GM21786 (cell line): ENCODE measurements at regions not wholly inside any gene's neighbourhood (a gene's known extent, or its start where the extent isn't known, plus 50 kb on each side); places are given as distances from the start of the nearest gene placed in this dataset.

Experiments used
- ATAC-seq: cut with Tn5 transposase; IDR thresholded peaks from one replicate; pipeline ENCODE4 v1.9.1; 2021; ENCODE audit not compliant: unreplicated experiment

DNA sequence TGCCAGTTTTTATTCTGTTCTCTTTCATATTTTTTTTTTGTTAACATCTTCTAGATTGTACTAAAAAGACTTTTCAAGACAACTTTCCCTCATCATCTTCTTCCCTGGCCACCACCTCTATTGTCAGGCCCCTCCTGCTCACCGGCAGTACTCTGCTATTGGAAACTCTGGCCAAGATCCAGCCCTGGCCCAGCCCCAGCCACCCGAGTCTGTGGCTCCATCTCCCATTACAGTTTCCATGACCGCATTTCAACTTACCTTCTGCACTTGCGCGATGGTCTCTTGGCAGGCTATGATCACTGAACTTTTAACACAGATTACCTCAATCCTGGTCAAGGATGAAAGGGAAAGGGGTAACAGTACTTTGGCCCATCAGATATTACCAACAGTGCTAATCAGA is 137.7 kb upstream of the POM121L12 start:
- no peak for ATAC-seq

DNA sequence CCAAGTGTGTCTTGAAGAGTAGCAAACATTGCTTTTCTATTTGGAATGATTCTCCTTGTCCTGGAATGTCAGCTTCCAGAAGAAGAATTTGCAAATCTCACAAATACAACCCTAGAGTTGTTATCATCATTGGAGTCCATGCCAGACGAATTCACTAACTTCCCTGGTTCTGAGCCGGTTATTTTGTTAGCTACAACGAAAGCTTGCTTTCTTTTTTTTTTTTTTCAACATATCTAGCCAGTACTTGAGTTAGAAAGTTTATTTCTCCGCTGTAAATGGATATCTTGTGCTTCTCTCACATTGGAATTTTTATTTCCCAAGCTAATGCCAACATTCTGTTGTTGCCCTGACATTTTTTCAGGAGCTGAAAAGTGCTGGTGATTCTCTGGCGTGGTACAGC is 138.1 kb upstream of the POM121L12 start:
- no peak for ATAC-seq

DNA sequence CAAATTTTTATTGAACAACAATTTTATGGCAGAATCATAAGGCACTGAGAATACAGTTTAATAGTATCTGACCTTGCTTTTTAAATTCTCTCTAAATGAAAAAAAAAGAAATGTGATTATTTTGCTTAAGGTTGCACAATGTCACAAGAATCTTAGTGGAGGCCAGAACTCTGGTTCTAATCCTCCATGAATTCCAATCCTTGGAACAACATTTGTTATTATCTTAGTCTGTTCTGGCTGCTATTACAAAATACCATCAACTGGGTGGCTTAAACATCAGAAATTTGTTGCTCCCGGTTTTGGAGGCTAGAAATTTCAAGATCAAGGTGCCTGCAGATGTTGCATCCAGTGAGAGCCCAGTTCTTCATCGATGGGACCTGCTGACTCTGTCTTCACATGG is 158.2 kb upstream of the POM121L12 start:
- no peak for ATAC-seq

DNA sequence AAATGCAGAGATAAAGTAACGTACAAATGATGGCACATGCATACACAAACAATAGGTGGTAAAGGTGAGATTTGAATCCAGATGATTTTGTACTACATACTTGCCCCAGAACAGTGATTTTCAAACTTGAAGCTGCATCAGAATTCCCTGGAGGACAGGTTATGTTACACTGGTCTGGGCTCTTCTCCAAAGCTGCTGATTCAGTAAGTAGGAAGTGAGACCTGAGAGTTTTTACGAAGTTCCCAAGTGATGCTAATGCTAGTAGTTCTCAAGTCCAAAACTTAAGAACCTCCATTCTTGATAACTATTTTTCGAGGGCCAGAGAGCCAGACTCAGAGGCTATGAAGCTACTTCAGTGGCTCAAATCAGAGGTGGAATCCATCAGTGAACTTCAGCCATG is 159.0 kb upstream of the POM121L12 start:
- ATAC-seq = no peak

DNA sequence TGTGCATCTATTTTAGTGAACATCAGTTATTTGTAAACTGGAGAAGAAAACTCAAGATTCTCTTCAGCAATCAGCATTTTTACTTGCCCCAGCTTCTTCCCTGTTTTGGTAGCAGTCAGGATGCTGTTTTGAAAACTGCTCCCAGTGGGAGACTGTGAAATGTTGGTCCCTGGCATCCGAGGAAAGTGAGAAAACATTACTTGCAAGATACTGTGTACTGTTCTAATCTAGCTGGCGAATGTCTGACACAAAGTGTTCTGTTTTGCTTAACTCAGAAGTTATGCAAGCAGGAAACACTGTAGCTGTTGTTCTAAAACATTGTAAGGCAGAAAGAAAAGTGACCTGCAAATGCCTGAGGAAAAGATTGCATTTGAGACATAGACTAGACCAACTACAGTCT is 171.8 kb upstream of the POM121L12 start:
- ATAC-seq = no peak

DNA sequence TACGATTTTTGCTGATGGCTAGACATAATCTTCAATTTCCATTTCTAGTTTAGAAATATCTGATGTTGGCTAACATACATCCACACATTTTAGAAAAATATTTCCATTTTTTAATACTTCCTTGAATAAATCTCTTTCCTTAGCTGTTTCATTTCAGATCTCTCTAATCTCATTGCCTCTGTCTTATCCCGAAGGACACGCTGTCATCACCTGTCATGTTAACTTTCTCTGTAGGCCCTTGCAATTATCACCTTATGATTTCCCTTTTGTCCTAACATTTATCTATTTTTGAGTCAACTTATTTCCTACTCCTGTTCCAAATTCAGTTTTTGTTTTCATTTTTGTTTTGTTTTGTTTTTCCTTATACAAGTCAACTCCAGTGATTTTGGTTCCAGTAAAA is 173.1 kb upstream of the POM121L12 start:
- ATAC-seq = no peak

DNA sequence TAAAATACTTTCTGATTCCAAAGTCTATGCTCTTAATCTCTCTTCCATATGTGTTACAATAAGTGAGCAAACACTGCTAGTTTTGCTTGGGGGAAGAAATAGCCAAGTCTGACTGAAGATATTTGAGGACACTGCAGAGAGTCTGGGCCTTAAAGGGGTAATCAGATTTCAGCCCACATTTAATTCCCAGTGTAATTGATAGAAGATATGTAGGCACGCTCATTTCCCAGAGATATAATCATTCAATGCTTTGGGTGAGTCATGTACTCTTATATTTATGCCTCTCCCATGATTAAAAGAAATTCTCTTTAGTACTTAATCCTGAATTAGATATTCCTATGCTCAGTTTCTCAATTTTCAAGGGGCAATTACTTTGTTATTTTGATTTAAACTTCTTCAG is 178.1 kb upstream of the POM121L12 start:
- ATAC-seq = no peak

DNA sequence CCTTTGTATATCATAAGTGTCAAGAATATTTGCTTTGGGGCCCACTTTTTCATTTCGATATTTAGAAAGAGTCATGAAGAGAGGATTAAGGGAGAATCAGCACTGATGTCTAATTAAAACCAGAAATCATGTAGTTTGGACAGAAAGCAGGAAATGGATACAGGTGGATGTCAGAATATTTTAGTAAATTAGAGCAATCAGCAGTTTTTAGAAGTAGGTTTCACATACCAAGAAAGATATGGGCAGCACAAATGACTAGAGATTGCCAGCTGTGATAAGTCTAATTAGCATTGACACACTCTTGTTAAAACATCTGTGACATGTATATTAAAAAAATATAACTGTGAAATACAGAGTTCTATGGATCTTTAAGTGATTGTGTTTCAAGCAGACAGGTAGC is 180.8 kb upstream of the POM121L12 start:
- no peak for ATAC-seq

DNA sequence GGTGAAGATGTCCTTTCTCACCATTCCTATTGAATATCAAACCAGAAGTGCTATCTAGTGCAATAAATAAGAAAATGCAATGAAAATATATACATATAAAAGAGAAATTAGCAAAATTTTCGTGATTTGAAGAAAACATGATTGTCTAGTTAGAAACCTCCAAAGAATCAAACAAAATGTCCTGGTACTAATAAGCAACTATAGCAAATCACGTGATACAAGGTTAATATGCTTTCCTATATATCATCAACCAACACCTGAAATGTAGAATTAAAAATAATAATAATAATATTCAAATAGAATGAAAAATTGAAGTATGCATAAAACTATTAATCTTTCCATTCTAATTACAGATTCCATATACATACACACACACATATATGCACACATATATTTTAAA is 183.9 kb upstream of the POM121L12 start:
- ATAC-seq = no peak

DNA sequence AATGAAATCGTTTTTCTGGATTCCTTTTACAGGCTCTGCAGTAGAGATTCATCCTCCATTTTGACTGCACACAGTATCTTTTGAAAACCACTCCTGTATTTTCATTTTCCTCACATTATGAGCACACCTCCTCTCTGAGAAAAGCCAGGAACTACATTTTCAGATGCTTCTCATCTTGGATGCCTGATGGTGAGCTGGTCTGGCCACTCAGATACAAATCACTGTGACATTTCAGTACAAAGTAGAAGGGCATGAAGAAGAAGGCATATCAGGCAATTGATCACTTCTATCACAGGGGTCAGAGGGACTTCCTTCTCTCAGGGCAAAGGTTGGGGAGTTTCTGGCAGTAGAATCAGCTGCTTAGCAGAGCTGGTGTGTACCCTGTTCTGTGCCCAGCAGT is 192.0 kb upstream of the POM121L12 start:
- ATAC-seq = no peak

DNA sequence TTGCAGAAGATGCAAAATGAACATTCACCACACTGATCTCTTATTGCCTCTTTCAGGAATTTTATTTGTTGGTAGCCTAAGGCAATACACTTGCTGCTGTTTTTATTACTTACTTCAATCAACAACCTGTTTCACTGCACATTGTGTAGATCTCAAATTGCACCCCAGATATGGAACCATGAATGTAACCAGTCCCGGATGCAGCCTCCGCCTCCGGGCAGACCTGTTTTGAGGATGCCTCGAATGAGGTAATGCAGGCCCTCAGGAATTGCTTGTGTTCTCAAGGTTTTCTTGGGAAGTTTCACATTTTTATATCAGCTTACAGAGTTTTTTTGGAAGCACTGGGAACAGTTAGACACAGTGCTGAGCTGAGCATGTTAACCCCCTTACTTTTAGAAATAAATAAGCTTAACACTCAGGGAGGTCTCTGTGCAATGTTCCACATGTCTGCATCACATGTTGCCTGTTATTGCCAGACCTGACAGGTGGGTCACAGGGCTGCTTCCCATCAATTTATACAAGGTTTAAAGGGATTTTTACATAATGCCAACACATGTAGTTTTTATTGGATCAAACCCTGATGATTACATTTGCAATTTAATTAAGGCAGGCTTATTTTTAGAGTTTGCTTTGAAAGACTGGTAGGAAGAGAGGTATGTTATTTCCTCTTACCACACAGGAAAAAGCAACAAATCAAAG is 193.1 kb upstream of the POM121L12 start:
- no peak for ATAC-seq

DNA sequence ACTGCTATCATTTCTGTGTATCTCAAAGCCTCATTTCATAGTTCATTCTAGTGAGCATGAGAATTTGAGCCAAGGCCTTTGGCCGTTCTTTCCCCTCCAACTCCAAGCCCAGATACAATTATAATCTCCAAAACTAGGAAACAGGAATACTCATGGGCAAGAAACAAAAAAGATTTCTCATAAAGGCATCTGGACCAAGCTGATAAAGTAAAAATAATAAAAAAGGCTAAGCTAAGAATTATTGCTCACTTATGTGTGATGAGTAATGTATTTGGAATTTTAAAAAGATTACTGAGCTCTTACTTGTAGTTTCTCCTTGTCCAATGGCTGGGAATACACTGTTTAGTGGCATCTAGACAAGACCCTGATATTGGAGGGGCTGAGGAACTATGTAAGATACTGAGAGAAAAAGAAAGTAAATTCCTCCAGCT is 196.4 kb upstream of the POM121L12 start:
- no peak for ATAC-seq

DNA sequence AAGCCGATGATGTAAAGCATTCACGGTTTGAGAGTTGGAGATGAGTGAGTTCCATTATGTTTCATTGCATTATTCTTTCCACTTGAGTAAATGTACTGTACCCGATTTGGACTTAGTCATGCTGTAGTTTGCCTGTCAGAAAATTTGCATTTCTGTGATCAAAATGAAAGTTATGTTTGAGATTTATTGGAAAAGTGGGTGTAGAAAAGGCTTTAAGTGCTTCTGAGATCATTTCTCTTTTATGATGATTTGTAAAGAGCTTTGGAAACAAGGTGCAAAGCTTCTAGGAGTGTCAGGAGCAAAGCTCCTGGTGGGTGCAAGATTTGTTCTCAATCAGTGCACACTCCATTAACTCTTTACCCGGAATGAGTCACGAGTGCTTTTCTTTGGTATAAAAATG is 204.1 kb upstream of the POM121L12 start:
- ATAC-seq = no peak

DNA sequence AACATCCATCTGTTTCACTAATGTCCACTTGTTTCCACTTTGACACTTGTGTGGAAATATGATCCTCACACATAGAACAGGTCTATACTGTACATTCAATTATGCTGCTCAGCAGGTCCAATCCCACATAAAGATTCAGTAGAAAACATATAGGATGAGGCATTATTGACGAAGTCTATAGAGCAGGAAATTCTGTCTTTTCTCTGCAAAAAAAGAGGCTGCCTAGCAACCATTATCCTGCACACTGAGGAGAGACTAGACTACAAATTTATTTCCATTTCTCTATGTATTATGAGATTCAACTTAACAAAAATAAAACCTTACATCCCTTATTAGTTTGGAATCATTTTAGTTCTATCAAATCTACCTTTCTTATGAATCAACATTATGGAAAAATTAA is 204.6 kb upstream of the POM121L12 start:
- ATAC-seq = no peak

DNA sequence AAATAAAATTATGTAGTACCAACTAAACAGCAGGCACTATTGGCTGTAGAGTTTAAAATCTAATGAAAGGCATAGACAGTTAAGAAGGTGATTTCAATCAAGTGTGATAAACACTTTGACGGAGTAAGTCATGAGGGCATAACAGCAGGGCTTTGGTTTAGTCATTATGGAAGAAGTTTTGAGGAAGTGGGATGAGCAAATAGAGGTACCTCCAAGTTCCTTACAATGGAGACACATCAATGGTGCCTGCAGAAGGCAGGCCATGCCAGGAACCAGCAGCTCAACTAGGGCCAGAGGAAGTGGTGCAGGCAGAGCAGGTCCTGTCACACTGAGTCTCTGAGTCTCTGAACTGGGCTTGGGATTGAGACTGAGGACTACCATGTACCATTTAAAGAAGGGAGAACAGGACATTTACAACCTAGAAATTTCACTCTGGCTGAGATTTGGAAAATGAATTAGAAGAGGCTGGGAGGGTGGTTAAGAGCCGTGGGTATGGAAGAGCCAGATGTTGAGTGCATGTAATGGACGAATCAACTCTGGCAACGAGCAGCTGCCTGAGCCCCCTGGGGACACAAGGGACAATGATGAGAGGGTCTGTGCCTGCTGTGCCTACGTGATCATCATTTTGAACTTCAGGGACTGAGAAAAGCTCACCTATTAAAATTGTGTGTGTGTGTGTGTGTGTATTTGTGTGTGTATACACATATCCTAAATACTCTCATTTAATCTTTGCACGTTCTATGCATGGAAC is 208.7 kb upstream of the POM121L12 start:
- no peak for ATAC-seq

DNA sequence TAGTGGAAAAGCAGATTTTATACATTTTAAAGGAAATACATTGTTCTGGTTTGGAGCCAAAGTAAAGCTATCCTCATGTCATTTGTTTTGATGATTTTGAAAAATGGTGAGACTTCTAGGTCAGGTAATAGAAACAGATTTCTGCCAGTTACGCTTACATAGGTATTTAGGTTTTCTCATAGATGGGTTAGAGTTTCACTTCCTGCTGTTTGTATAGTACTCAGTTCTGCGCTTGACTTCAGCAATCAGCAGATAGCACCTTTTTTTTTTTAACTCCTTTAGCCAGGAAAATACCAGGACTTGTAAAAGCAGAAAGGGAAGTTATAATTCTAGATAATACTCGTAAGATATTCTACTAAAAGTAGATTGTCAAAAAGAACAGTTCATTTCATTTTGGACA is 209.8 kb upstream of the POM121L12 start:
- no peak for ATAC-seq

DNA sequence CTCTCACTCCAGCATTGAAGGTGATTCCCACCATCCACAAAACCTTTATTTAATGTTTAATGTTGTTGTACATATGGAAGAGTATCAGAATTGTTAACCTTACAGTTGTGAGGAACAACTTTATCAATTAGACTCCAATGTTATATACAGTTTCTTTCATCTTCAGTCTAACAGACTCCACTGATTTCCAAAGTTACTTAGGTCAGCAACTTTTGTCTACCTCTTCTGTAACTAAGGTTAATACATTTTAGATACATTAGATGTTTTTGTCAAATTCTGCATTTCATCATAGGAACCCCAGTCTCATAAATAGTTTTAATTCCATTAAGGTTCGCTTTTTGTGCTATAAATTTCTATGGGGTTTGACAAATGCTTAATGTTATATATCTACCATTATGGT is 223.9 kb upstream of the POM121L12 start:
- ATAC-seq = no peak

DNA sequence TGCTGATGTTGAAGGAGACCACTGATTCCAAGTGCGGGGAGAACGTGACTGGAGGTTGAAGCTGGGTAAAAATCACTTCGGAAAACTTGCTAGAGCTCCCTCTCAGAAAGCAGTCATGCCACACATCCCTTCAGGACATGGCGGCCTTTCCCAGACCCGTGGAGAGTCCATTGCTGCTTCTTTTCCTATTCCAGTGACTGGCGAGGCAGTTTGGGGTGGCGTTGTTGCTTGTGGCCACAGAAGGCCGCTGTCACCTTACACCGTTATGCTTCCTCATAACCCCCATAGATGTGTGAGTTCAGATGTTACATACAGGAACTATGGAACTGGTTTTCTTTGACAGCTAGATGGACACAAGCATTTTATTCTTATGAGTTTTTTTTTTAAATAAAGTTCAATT is 235.6 kb upstream of the POM121L12 start:
- ATAC-seq = no peak

DNA sequence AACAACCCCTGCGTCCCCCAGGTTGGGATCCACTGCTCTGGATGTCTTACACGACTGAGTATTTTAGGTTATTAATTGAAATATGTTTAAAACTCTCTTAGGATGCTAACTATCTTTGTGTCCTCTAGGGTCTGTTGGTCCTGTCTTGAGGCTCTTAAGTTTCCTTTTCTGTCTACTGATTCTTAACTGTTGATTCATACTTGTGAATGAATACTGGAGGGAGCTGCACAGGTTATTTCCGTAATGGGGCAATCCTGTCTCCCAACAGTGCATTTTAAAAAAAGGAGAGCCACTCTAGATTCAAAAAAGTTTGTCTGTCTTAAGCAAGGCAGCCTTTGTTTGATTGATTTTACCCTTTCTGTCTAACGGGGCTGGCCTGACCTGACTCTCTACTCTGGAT is 237.6 kb upstream of the POM121L12 start:
- ATAC-seq = no peak

DNA sequence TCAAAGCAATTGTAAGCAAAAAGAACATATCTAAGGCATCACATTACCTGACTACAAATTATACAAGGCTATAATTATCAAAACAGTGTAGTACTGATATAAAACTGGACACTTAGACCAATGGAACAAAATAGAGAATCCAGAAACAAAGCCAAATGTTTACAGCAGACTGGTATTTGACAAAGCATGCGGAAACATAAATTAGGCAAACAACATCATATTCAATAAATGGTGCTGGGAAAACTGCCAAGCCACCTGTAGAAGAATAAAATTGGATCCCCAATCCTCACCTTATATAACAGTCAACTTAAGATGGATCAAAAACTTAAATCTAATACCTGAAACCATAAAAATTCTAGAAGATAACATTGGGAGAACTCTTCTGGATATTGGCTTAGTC is 240.8 kb upstream of the POM121L12 start:
- no peak for ATAC-seq

DNA sequence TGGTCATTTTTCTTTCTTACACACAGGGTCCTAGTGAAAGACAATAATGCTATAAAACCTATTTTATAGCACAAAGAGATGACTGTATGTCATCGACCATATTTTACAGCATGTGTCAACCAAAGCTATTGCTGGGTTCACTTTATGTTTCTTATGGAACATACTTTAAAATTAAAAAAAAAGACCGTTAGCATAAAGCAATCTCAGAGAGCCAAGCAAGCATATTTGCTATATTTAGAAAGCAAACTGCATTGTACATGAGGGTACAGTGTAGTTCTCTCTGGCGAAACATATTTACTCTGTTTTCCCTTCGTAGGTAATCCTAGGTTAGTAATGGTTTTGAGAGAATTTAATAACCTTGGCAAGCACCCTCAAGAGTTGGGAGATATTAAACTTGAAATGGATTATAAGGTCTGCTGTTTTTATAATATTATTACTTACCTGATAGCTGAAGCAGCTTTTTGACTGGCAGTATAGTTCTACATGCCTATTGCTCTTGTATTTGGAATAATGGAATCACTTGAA is 244.2 kb upstream of the POM121L12 start:
- no peak for ATAC-seq

DNA sequence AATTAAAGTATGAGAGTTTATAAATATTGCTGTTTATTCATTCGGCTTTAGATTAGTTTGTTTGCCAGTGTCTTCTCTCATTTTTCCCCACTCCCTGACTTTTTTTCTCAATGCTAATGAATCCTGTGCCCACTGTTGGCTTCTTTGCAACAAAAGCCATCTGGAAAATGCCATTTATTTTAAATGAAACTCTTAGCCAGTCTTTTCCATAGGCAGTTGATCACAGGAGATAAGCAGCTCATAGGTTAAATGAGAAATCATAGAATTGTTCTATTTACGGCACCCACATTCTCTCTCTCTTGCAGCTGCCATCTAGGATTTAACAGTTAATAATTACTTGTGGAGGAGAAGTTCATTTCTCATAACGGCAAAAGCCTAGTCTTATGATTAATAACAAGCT is 249.3 kb upstream of the POM121L12 start:
- ATAC-seq = no peak

DNA sequence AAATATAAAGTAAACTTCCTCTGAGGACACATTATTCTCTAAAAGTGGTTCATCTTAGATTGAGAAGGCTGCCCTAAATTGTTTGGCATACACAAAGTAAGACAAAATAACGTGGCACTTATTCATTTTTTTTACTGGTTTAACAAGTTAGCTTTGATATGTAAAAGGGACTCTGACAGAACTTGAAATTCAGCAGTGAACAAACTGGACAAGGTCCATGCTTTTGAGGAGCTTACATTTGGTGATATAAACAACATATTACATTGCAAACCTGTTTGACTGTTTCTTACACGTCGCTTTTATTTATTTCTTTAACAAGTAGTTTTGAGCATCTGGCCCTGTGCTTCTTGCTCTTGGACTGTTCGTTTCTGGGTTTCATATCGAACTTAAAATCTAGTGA is 253.1 kb upstream of the POM121L12 start:
- ATAC-seq = no peak
